H1 (cell line): ENCODE measurements at regions not wholly inside any gene's neighbourhood (a gene's known extent, or its start where the extent isn't known, plus 50 kb on each side); places are given as distances from the start of the nearest gene placed in this dataset.

Experiments used
- CTCF ChIA-PET: fragments of 300-600 bp; sonication (Branson Sonifier 250); formaldehyde crosslinking; loops from one replicate; lab custom pipeline; 2021; ENCODE audit not compliant: partially characterized antibody; lab: Charles Lee
- POLR2A ChIA-PET: fragments of 300-600 bp; sonication (Branson Sonifier 250); formaldehyde crosslinking; loops from one replicate; lab custom pipeline; 2021; ENCODE audit warnings: inconsistent platforms; ENCODE audit not compliant: partially characterized antibody; lab: Charles Lee
- DNase-seq, 2 experiments: peaks; one replicate each; pipeline versions ENCODE4 v3.0.0 to v3.0.0-alpha.2; 2010 to 2022; ENCODE audit warnings: low spot score in 2 of 2, low read depth in 1 of 2, mixed read lengths in 1 of 2
- FAIRE-seq: peaks from 2 replicates; lab custom pipeline; 2011; peaks lifted over from hg19 to GRCh38; lab: Jason Lieb, UNC
- H2AFZ ChIP-seq: 2 replicates; pipeline ENCODE4 v1.8.1; 2012; ENCODE audit warnings: low read length, inconsistent platforms
- H2AK5ac ChIP-seq: 2 replicates; pipeline ENCODE4 v1.6.1; 2013; ENCODE audit warnings: low read depth, low read length
- H2BK120ac ChIP-seq: replicated peaks from 2 replicates; pipeline ENCODE3; 2013; ENCODE audit warnings: low read depth, low read length, inconsistent platforms
- H2BK12ac ChIP-seq: 2 replicates; pipeline ENCODE4 v1.6.1; 2013; ENCODE audit warnings: low read depth, low read length
- H2BK15ac ChIP-seq: 2 replicates; pipeline ENCODE4 v1.6.1; 2013; ENCODE audit warnings: low read length
- H2BK20ac ChIP-seq: 2 replicates; pipeline ENCODE4 v1.6.1; 2013; ENCODE audit warnings: low read length
- H2BK5ac ChIP-seq: 2 replicates; pipeline ENCODE4 v1.6.1; 2013; ENCODE audit warnings: low read depth, low read length
- H3K14ac ChIP-seq: 2 replicates; pipeline ENCODE4 v1.6.1; 2013; ENCODE audit warnings: inconsistent platforms; ENCODE audit not compliant: insufficient read length
- H3K18ac ChIP-seq: 2 replicates; pipeline ENCODE4 v1.6.1; 2013; ENCODE audit warnings: low read length; ENCODE audit errors: extremely low read depth
- H3K23ac ChIP-seq: 2 replicates; pipeline ENCODE4 v1.6.1; 2013; ENCODE audit warnings: inconsistent platforms; ENCODE audit not compliant: insufficient read length
- H3K23me2 ChIP-seq: 2 replicates; pipeline ENCODE4 v1.6.1; 2013; ENCODE audit warnings: low read depth, low read length
- H3K27ac ChIP-seq: 2 replicates; pipeline ENCODE4 v1.6.1; 2011; ENCODE audit warnings: low read depth, low read length, inconsistent platforms
- H3K27me3 ChIP-seq, 4 experiments: replicated peaks in 1 of 4; 1 replicate in 1 of 4; 2 replicates in 3 of 4; pipeline versions ENCODE4 v1.6.1 to v1.8.1; 2011 to 2013; ENCODE audit warnings: low read length in 3 of 4, mild to moderate bottlenecking in 3 of 4, inconsistent platforms in 2 of 4, mixed read lengths in 2 of 4, moderate library complexity in 1 of 4; ENCODE audit not compliant: control insufficient read depth in 3 of 4, insufficient read depth in 3 of 4; ENCODE audit errors: extremely low read depth in 1 of 4
- H3K36me3 ChIP-seq, 4 experiments: 2 replicates each; pipeline versions ENCODE4 v1.6.1 to v1.8.1; 2011 to 2013; ENCODE audit warnings: mild to moderate bottlenecking in 4 of 4, low read length in 3 of 4, moderate library complexity in 2 of 4, control low read depth in 1 of 4, inconsistent platforms in 1 of 4; ENCODE audit not compliant: insufficient read depth in 4 of 4, control insufficient read depth in 2 of 4
- H3K4ac ChIP-seq: replicated peaks from 2 replicates; pipeline ENCODE3; 2013; ENCODE audit warnings: low read length, low read depth, mixed read lengths, inconsistent platforms; ENCODE audit not compliant: insufficient read length
- H3K4me1 ChIP-seq, 4 experiments: replicated peaks in 1 of 4; 1 replicate in 1 of 4; 2 replicates in 3 of 4; pipeline versions ENCODE4 v1.6.1 to v1.8.1; 2011 to 2013; ENCODE audit warnings: low read length in 3 of 4, inconsistent platforms in 2 of 4, mixed read lengths in 1 of 4; ENCODE audit not compliant: insufficient read depth in 4 of 4, control insufficient read depth in 3 of 4
- H3K4me2 ChIP-seq, 2 experiments: 2 replicates each; pipeline versions ENCODE4 v1.6.1 to v1.8.1; 2011 to 2013; ENCODE audit warnings: low read depth in 2 of 2, low read length in 2 of 2, control low read depth in 1 of 2, inconsistent platforms in 1 of 2, mild to moderate bottlenecking in 1 of 2; ENCODE audit not compliant: insufficient read depth in 1 of 2
- H3K4me3 ChIP-seq, 4 experiments: fragments of 200-600, 300-600 bp in 1 of 4; sonication (generic), shearing (Covaris generic), sonication (Bioruptor Twin) in 1 of 4; 2 replicates each; pipeline versions ENCODE4 v1.5.1 to v1.8.1; 2011 to 2016; ENCODE audit warnings: low read length in 4 of 4, low read depth in 3 of 4, control low read depth in 2 of 4, inconsistent platforms in 2 of 4, mild to moderate bottlenecking in 2 of 4, mixed read lengths in 1 of 4, moderate library complexity in 1 of 4; ENCODE audit not compliant: insufficient read depth in 2 of 4; ENCODE audit errors: extremely low read depth in 1 of 4
- H3K56ac ChIP-seq: replicated peaks from 2 replicates; pipeline ENCODE3; 2013; ENCODE audit warnings: low read depth, mild to moderate bottlenecking, mixed read lengths, low read length, inconsistent platforms; ENCODE audit not compliant: insufficient read length
- H3K79me1 ChIP-seq: 2 replicates; pipeline ENCODE4 v1.6.1; 2013; ENCODE audit warnings: low read depth, low read length, control low read depth
- H3K79me2 ChIP-seq, 2 experiments: 2 replicates each; pipeline versions ENCODE4 v1.6.1 to v1.8.1; 2012 to 2013; ENCODE audit warnings: low read length in 2 of 2, mild to moderate bottlenecking in 2 of 2, inconsistent platforms in 1 of 2; ENCODE audit not compliant: insufficient read depth in 2 of 2, control insufficient read depth in 1 of 2
- H3K9ac ChIP-seq, 4 experiments: replicated peaks in 1 of 4; 1 replicate in 1 of 4; 2 replicates in 3 of 4; pipeline versions ENCODE4 v1.6.1 to v1.8.1; 2011 to 2013; ENCODE audit warnings: low read depth in 3 of 4, low read length in 3 of 4, control low read depth in 2 of 4, mild to moderate bottlenecking in 2 of 4, moderate library complexity in 2 of 4, inconsistent platforms in 1 of 4; ENCODE audit errors: extremely low read depth in 1 of 4
- H3K9me3 ChIP-seq, 2 experiments: 2 replicates each; pipeline versions ENCODE4 v1.6.1 to v1.8.1; 2012 to 2013; ENCODE audit warnings: mild to moderate bottlenecking in 2 of 2, moderate library complexity in 2 of 2, control low read depth in 1 of 2, inconsistent platforms in 1 of 2, low read depth in 1 of 2, low read length in 1 of 2, mixed read lengths in 1 of 2; ENCODE audit not compliant: insufficient read depth in 2 of 2
- H4K20me1 ChIP-seq, 2 experiments: replicated peaks in 1 of 2; 2 replicates each; pipeline versions ENCODE3 to v1.8.1; 2011 to 2013; ENCODE audit warnings: inconsistent platforms in 2 of 2, low read length in 2 of 2, mild to moderate bottlenecking in 1 of 2; ENCODE audit not compliant: insufficient read depth in 2 of 2, control insufficient read depth in 1 of 2
- H4K5ac ChIP-seq: 2 replicates; pipeline ENCODE4 v1.6.1; 2013; ENCODE audit warnings: low read length, low read depth, mixed read lengths, inconsistent platforms; ENCODE audit not compliant: insufficient read length
- H4K8ac ChIP-seq: 2 replicates; pipeline ENCODE4 v1.8.0; 2013; ENCODE audit warnings: mild to moderate bottlenecking, moderate library complexity, low read length, inconsistent platforms; ENCODE audit not compliant: insufficient read depth; ENCODE audit errors: extremely low read depth
- H4K91ac ChIP-seq: replicated peaks from 2 replicates; pipeline ENCODE3; 2013; ENCODE audit warnings: low read length, mixed read lengths, inconsistent platforms; ENCODE audit not compliant: insufficient read length
- ATF2 ChIP-seq: IDR thresholded peaks from 2 replicates; pipeline ENCODE4 v1.6.1; 2012; ENCODE audit warnings: low read length, inconsistent platforms
- CTCF ChIP-seq, 3 experiments: IDR thresholded peaks; 1 replicate in 2 of 3; 2 replicates in 1 of 3; pipeline versions ENCODE4 v1.5.1 to v1.6.1; 2011; ENCODE audit warnings: low read length in 3 of 3, mild to moderate bottlenecking in 3 of 3, inconsistent platforms in 2 of 3, low read depth in 1 of 3, moderate library complexity in 1 of 3; ENCODE audit not compliant: insufficient read depth in 1 of 3; ENCODE audit errors: control extremely low read depth in 1 of 3
- RAD21 ChIP-seq, 2 experiments: IDR thresholded peaks in 1 of 2; conservative IDR thresholded peaks in 1 of 2; 2 replicates each; pipeline ENCODE4 v1.6.1; 2011; ENCODE audit warnings: low read depth in 2 of 2, low read length in 2 of 2, improper control_type of control experiment in 1 of 2, inconsistent platforms in 1 of 2, mild to moderate bottlenecking in 1 of 2, moderate library complexity in 1 of 2
- WGBS, 2 experiments: shearing (Covaris generic) in 1 of 2; methylation state at CpG; one replicate each; pipeline versions ENCODE4 v1.1.6 to v1.1.7; 2013 to 2015; ENCODE audit warnings: low lambda C conversion rate in 2 of 2, mixed read lengths in 2 of 2, inconsistent platforms in 1 of 2, low coverage in 1 of 2, missing lambda C conversion rate in 1 of 2; ENCODE audit not compliant: insufficient replicate concordance in 2 of 2, insufficient coverage in 1 of 2, insufficient read length in 1 of 2; ENCODE audit errors: extremely low coverage in 1 of 2, missing lambda C conversion rate in 1 of 2; 5-methylcytosine and 5-hydroxymethylcytosine counted together

GRCh38 chrX:26851981-26852380 lies 611.2 kb downstream of the PPP4R3C start:
- Histone ChIP-seq H3K4me2 (no peak overlapping the region), H4K91ac (no peak overlapping the region), H3K27ac (no peak overlapping the region), H4K20me1 (no peaks in the 10 kb centered on the region), H2BK20ac (no peak overlapping the region), H4K8ac (no peak overlapping the region), H3K23ac (no peak overlapping the region), H3K27me3 (no peaks in the 10 kb centered on the region), H4K5ac (no peak overlapping the region), H2BK120ac (no peak overlapping the region), H2BK12ac (no peak overlapping the region), H3K4me1 (no peaks in the 10 kb centered on the region), H3K4ac (no peak overlapping the region), H2BK5ac (no peak overlapping the region), H3K79me1 (no peaks in the 10 kb centered on the region), H3K18ac (no peak overlapping the region), H3K23me2 (no peaks in the 10 kb centered on the region)
- 29% methylated on average over 1 of the region's 1 CpG; no CpG with 5 or more reads in 1 of the 2 experiments for WGBS, 2 experiments
- CTCF ChIA-PET, result interaction anchor here (0.7 to 2.5 kb wide), 3 partner anchors 195 to 532 kb away, joined by 3 to 9 read pairs (median 3); no protein-coding TSS in a partner anchor
- peak; percentile 83 for FAIRE-seq
- POLR2A ChIA-PET, result no interaction called here
- TF ChIP-seq RAD21 (IDR thresholded peaks at IDR 0.05 in 1 of 2, conservative IDR thresholded peaks at IDR 0.05 in 1 of 2; ENCODE audit: low read depth in 2 of 2, low read length in 2 of 2) (peak; percentile 63 to 75), CTCF (IDR thresholded peaks at IDR 0.05; ENCODE audit: control extremely low read depth in 1 of 3, insufficient read depth in 1 of 3, low read depth in 1 of 3, low read length in 3 of 3) (peak in 2 of 3 experiments; percentile 34 to 36; a peak in 2 of 4 replicates), ATF2 (no peak)
- TF ChIP-seq, all 59 proteins: peak for 2
- H2BK15ac ChIP-seq, result no peak overlapping the region
- H2AFZ ChIP-seq, result no peak overlapping the region
- H3K14ac ChIP-seq, result no peak overlapping the region
- H2AK5ac ChIP-seq, result no peak overlapping the region
- no peaks in the 10 kb centered on the region for H3K9me3 ChIP-seq
- H3K79me2 ChIP-seq, result no peaks in the 10 kb centered on the region
- H3K9ac ChIP-seq, result no peak overlapping the region
- no peak overlapping the region for H3K56ac ChIP-seq
- no peak overlapping the region for H3K4me3 ChIP-seq
- no peaks in the 10 kb centered on the region for H3K36me3 ChIP-seq
- no peak for DNase-seq
